ENCODE measurements at regions not wholly inside any gene's neighbourhood (a gene's known extent, or its start where the extent isn't known, plus 50 kb on each side); places are given as distances from the start of the nearest gene placed in this dataset.

DNA sequence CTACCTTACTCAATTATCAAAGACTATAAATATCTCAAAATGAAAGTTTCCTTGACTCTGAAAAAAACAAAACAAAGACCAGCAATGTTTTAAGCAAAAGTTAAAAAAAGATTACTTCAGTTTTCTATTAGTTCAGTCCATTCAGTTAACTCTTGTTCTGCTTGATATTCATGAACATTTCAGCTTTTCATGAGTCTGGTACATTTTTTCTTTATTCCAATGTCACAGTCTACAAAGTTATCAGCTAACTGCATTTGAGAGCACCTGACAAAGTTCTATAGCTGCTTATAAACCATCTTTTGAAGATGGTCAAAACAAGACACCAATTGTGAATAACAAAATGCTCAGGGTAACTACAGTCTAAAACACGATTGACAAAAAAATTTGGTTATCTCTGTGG is 156.1 kb upstream of the NOX3 start:
- no peak overlapping the region for H3K4me3 ChIP-seq (ENCODE audit: low read depth, low read length)
- no peaks in the 10 kb centered on the region for H3K36me3 ChIP-seq
- no peak overlapping the region for H3K27ac ChIP-seq
- no peak for DNase-seq
- H3K9me3 ChIP-seq (ENCODE audit: severe bottlenecking), result no peaks in the 10 kb centered on the region
- H3K27me3 ChIP-seq (ENCODE audit: insufficient read depth, low read depth, severe bottlenecking), result no peaks in the 10 kb centered on the region
- TF ChIP-seq, protein P1, sequence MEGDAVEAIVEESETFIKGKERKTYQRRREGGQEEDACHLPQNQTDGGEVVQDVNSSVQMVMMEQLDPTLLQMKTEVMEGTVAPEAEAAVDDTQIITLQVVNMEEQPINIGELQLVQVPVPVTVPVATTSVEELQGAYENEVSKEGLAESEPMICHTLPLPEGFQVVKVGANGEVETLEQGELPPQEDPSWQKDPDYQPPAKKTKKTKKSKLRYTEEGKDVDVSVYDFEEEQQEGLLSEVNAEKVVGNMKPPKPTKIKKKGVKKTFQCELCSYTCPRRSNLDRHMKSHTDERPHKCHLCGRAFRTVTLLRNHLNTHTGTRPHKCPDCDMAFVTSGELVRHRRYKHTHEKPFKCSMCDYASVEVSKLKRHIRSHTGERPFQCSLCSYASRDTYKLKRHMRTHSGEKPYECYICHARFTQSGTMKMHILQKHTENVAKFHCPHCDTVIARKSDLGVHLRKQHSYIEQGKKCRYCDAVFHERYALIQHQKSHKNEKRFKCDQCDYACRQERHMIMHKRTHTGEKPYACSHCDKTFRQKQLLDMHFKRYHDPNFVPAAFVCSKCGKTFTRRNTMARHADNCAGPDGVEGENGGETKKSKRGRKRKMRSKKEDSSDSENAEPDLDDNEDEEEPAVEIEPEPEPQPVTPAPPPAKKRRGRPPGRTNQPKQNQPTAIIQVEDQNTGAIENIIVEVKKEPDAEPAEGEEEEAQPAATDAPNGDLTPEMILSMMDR (IDR thresholded peaks at IDR 0.05; ENCODE audit: low read depth, low read length), result no peak

DNA sequence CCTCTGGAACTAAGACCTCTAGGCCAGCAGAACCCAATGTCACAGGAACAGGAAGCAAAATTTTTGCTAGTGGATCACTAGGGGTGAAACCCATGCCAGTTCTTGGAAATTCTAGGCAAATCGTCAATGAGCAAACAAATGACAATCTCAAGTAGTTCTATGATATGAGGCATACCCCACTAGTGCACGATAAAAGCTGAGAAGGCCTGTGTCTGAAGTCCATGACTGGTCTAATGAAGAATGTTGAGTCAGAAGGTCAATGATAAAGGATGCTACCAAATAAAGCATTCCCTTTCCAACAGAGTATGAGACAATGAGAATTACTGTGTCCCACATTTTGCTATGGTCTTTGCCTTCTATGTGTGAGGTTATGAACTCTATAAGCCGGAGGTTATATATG is 149.4 kb upstream of the NOX3 start:
- H3K27me3 ChIP-seq (ENCODE audit: insufficient read depth, low read depth, severe bottlenecking), result no peaks in the 10 kb centered on the region
- H3K36me3 ChIP-seq, result no peaks in the 10 kb centered on the region
- H3K4me3 ChIP-seq (ENCODE audit: low read depth, low read length), result no peak overlapping the region
- H3K27ac ChIP-seq, result no peak overlapping the region
- TF ChIP-seq, protein P1 (IDR thresholded peaks at IDR 0.05; ENCODE audit: low read depth, low read length), result no peak
- DNase-seq, result no peak
- no peaks in the 10 kb centered on the region for H3K9me3 ChIP-seq (ENCODE audit: severe bottlenecking)

DNA sequence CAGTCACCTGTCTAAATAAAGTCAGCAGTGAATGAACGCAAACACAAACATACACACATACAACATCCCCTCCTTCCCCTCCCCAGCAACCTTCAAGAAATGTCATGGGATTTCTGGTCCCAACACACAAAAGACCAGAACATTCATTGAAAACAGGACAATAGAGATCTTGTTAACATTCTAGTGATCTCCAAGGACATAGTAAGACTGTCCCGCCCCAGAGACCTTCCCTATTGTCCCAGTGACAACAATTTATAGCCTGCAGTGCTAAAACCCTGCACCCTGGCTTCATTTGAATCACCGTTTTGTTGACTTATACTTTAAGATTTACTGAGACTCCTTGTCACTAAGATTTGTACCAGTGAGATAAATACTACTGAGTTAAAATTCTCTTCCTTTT is 143.9 kb upstream of the NOX3 start:
- no peak overlapping the region for H3K4me3 ChIP-seq (ENCODE audit: low read depth, low read length)
- H3K9me3 ChIP-seq (ENCODE audit: severe bottlenecking), result no peaks in the 10 kb centered on the region
- TF ChIP-seq, protein P1 (IDR thresholded peaks at IDR 0.05; ENCODE audit: low read depth, low read length), result no peak
- H3K27ac ChIP-seq, result no peak overlapping the region
- H3K27me3 ChIP-seq (ENCODE audit: insufficient read depth, low read depth, severe bottlenecking), result no peaks in the 10 kb centered on the region
- H3K36me3 ChIP-seq, result no peaks in the 10 kb centered on the region
- DNase-seq, result no peak

DNA sequence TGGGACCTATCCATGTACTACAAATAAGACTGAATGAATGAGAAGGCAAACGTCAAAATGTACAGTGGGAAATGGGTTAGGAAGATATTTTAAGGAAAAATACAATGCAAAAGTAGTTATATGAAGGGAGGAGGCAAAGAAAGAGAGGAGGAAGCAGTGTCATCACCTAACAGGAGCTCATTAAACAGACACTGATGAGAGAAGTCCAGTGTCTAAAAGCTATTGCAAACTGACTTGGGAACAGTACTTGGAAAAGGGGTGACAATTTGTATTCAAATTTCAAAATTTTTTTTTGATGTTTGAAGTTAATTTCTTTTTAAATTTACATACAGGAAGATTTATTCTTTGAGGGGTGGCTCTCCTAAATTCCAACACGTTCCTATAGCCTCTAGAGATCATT is 143.5 kb upstream of the NOX3 start:
- no peaks in the 10 kb centered on the region for H3K9me3 ChIP-seq (ENCODE audit: severe bottlenecking)

DNA sequence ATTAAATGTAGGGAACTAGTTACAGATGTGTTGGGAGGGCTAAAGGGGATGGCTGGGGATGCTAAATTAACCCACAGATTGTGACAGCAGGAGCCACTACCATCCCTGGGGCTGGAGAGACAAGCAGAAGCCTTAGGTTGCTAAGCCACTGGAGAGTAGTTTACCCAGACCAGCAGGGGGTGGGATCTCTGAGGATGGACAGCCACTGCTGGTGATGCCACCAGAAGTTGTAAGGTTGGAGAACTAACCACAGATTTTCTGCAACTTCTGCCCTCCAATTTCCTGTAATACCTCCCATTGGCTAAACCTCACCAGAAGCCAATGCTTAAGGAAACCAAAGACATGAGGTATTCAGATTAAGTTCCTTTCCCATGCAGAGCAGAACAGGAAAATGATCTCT is 139.6 kb upstream of the NOX3 start:
- H3K4me3 ChIP-seq (ENCODE audit: low read depth, low read length), result no peak overlapping the region
- TF ChIP-seq, protein P1 (IDR thresholded peaks at IDR 0.05; ENCODE audit: low read depth, low read length), result no peak
- H3K36me3 ChIP-seq, result no peaks in the 10 kb centered on the region
- no peaks in the 10 kb centered on the region for H3K27me3 ChIP-seq (ENCODE audit: insufficient read depth, low read depth, severe bottlenecking)
- no peak overlapping the region for H3K27ac ChIP-seq
- no peaks in the 10 kb centered on the region for H3K9me3 ChIP-seq (ENCODE audit: severe bottlenecking)
- no peak for DNase-seq

More for the DNA sequence above, 143.5 kb upstream of the NOX3 start:
- Histone ChIP-seq H3K4me3 (ENCODE audit: low read depth, low read length) (no peak overlapping the region), H3K27ac (no peak overlapping the region), H3K36me3 (no peaks in the 10 kb centered on the region), H3K27me3 (ENCODE audit: insufficient read depth, low read depth, severe bottlenecking) (no peaks in the 10 kb centered on the region)
- DNase-seq, result no peak
- TF ChIP-seq, protein P1 (IDR thresholded peaks at IDR 0.05; ENCODE audit: low read depth, low read length), result no peak

DNA sequence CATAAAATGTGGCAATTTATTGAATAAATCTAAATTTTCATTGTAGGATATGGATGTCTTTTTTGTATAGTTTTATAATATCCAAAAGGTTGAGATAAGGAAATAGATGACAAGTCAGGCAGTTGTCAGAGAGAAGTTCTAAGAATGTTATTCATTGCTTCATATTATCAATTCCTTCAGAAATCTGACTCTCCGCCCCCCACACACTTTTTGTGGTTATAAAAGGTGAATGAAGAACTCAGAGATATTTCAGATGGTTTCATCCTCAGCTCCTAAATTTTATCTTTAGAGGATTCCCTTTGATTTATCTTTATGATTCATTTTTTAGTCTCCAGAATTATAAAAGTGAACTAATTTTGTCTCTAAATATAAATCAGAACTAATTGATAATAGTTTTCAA is 136.1 kb upstream of the NOX3 start:
- DNase-seq, result no peak
- H3K9me3 ChIP-seq (ENCODE audit: severe bottlenecking), result no peaks in the 10 kb centered on the region
- no peak overlapping the region for H3K27ac ChIP-seq
- H3K27me3 ChIP-seq (ENCODE audit: insufficient read depth, low read depth, severe bottlenecking), result no peaks in the 10 kb centered on the region
- TF ChIP-seq, protein P1 (IDR thresholded peaks at IDR 0.05; ENCODE audit: low read depth, low read length), result no peak
- no peak overlapping the region for H3K4me3 ChIP-seq (ENCODE audit: low read depth, low read length)
- H3K36me3 ChIP-seq, result no peaks in the 10 kb centered on the region

Measured in WERI-Rb-1 (cell line).